ENCODE measurements at regions not wholly inside any gene's neighbourhood (a gene's known extent, or its start where the extent isn't known, plus 50 kb on each side); places are given as distances from the start of the nearest gene placed in this dataset.

DNA sequence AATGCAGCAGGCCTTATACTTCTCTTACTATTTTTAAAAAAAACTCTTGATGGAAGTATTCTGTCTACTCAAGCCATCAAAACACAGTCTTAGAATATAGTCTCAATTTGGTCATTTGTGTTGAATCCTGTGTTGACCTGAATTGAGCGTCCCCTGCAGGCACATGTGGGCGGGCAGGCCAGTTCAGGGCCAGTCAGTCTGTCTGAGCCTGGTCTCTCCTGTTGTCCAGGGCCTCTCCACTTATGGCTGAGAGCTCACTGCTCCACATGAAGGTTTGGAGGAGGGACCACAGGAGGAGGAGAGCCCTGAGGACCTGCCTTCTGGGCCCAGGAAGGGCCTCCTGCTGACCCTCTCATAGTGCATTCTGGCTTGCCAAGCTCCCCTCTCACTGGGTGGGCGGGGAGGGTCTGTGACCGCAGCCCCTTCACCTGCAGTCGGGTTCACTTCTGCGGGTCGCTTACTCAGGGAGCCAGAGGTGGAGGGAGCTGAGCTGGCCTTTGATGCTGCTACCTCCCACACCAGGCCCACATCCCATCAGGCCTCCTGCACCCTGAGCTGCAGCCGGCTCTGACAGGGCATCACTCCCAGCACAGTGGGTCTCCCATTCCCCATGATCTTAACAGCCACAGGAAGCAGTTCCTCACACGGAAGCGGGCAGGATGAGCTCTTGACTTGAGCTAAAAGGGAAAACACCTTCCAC lies 178.2 kb upstream of the S1PR3 start:
- no peak for DNase-seq (ENCODE audit: low read depth)

DNA sequence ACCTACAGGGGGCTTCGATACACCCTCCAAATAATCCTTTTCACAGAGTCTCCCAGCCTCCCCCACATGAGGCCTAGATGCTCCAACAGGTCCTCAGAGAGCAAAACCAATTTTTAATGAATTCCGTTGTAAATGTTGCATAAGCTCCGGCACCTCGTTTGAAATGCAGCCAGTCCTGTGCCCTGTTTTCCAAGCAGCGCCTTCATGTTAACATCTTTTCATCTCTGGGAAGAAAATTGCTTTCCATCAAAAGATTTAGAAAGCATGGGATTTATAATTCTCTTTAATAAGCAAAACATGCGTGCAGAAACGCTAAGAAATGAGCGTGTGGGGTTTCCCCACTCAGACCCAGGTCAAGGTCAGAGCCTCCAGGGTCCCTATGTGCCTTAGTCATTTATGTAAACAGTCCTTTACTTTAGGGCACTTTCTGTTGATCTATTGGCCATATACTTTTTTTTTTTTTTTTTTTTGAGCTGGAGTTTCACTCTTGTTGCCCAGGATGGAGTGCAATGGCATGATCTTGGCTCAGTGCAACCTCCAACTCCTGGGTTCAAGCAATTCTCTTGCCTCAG lies 177.5 kb upstream of the S1PR3 start:
- DNase-seq (ENCODE audit: low read depth): no peak

DNA sequence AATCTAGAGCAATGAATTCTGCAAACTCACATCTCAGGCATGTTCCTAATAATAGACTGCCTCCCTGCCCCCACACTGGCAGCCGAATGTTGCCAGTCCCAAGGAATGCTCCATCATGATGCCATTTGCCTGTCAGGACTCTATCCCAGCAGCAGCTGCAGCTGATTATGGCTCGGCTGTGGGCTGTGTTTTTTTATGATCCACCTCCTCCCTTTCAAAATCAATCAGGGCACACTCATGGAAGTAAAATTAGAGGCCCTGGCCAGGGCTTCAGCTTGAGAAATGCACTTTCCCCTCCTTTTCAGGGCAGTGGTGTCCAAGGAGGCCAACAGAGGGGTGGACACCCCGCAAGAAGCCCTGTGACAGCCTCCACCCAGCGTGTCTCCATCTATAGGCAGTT lies 176.7 kb upstream of the S1PR3 start:
- DNase-seq (ENCODE audit: low read depth): peak; percentile 96

DNA sequence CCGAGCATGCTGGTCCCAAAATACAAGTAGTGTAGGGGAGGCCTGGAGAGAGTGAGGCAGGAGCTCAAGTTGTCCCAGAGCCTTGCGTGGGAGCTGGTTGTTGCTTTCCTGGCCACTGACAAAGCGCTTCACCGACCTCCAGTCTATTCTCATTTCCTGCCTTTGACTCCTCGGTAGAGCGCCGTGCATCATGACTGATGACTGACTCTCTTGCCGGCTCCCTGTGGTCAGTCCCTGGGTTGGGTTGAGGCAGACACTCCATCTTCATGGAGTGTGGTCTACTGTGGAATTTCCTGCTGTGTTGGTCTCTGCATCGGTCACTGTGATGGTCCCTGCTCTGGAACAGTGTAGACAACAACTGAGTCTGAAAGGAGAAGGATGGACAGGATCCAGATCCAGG lies 175.1 kb upstream of the S1PR3 start:
- DNase-seq (ENCODE audit: low read depth): peak; percentile 67

DNA sequence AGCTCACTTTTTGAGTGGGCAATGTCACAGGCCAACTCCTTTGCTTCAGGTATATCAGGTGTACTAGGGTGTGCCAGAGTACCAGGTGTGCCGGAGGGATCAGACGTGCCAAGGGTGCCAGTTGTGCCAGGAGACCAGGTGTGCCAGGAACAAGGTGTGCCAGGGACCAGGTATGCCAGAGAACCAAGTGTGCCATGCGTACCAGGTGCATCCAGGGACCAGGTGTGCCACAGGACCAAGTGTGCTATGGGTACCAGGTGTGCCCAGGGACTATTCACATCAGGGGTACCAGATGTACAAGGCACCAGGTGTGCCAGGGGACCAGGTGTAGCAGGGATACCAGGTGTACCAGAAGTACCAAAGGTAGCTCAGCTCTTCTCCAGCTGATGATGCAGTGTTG lies 174.7 kb upstream of the S1PR3 start:
- DNase-seq (ENCODE audit: low read depth): no peak

DNA sequence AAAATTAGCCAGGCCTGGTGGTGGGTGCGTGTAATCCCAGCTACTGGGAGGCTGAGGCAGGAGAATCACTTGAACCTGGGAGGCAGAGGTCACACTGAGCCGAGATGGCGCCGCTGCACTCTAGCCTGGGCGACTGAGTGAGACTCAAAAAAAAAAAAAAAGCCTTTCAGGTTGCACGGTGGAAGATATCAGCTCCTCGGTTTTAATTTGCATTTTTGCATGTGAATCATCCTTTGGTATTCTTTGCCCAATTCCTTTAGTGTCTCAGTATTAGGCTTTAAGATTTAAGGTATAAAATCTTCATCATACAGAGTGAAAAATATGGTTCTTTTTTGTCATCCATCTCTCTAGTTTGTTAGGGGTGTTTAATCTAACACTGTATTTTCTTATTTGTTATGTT lies 173.6 kb upstream of the S1PR3 start:
- DNase-seq (ENCODE audit: low read depth): no peak

DNA sequence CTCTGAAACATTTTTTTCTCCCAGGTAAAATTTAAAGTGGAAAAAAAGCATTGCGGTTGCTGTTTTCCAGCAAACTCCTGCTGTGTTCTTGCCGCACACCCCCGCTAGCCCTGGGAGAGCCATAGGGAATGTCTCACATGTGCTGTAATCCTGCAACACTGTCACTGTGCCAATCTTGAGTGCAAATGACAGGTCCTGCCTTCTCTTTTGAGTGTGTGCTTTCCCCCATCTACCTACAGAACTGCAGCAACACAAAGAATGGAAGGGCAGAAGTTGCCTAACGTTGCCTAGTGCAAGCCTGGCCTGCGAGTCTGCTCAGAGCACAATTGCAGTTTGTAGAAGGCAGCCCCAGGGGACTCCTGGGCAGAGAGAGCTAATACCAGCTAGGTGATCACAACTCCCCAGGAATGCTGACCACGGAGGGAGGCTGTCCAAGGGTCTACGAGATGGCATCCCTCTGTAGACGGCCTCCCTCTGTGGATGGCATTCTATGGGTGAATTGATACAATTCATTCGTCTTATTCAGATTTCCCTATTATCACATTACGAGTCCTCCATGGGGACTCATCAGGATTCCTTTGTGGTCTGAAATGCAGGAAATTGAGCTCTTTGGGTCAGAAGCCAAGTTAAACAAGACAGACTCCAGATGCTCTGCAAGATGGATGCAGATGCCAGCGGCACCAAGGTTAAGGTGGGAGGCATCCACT lies 172.6 kb upstream of the S1PR3 start:
- DNase-seq (ENCODE audit: low read depth): peak; percentile 68

DNA sequence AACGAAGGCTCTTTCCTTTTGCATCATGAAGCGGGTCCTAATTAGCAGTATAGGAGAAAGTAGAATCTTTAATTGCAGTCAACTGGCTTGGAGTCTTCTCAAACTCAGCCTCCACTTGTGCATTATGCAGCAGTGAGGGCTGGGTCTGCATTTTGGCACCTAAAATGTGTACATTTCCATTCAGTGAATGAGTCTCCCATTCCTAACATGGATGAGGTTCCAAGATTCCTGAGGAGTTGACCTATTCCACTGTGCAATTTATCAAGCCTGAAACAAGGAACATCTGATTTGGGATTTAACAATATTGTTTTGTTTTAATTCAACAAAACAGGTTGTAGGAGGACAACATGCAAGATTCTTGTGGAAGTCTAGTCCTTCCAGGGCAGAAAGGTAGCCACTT lies 171.8 kb upstream of the S1PR3 start:
- no peak for DNase-seq (ENCODE audit: low read depth)

DNA sequence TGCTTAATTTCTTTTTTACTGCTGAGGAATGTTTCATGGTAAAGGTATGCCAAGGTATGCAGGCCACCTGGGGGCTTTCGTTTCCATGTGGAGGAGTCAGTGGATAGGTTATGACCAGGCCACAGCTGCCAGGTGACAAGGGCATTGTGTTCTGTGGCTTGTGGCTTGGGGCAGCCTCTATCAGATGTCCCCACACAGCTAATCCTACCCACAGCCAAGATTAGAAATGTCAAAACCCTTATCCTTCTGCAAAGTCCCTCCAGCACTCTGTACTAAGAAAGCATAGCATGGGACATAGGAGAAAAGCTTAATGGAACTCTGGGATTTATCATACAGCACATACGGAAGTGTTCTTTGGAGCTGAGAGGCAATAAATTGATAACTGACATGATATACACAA lies 171.2 kb upstream of the S1PR3 start:
- DNase-seq (ENCODE audit: low read depth): peak; percentile 83

DNA sequence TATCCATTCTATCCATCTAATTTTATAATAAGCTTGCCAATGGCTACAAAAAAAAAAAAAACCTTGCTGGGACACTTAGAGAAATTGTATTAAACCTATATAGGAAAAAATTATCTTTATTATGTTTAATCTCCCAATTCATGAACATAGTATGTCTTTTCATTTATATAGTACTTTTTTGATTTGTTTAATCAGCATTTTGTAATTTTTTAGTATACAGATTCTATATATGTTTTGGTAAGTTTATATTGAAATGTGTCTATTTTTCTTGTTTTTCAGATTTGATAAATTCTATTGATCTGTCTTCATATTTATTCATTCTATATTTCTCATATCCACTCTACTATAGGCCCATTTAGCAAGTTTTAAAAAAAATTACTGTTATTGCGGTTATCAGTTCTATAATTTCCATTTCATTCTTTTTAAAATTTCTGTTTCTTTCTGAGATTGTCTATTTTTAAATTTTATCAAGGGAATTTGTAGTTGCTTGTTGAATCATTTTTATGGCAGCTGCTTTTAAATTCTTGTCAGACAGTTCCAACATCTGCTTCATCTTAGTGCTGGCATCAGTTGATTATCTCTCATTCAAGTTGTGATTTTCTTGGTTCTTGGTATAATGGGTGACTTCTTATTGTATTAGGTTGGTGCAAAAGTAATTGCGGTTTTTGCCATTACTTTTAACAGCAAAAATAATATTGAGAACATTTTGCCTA lies 170.1 kb upstream of the S1PR3 start:
- peak; percentile 26 for DNase-seq (ENCODE audit: low read depth)

DNA sequence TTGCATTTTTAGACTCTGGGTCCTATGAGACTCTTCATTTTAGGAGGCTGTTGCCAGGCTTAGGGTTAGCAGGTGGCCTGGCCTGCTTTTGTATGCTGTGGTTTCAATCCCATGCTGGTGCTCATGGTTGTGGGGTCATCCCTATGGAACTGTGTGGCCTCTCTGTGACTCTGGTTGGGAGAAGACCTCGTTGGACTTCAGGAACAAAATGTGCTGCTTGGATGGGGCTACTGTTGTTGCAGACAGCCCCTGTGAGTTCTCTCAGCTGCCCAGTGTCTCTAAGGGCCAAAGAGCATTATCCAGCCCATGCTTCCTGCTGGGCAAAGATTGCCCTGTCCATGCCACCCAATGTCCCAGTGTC lies 169.5 kb upstream of the S1PR3 start:
- peak; percentile 56 for DNase-seq (ENCODE audit: low read depth)

DNA sequence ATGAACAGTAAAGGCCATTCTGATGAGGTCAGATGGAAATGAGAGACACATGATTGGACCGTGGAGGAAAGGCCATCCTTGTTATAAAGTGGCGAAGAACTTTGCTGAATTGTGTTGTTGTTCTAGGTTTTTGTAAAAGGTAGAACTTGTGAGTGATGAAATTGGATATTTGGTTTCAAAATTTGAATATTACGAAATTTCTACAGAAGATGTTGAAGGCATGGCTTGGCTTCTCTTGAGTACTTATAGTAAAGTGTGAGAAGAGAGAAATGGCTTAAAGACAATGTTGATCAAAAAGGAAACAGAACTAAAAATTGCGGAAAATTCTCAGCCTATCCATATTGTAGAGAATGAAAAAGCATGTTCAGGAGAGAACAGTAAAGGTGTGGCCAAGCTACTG lies 166.6 kb upstream of the S1PR3 start:
- DNase-seq (ENCODE audit: low read depth): no peak

DNA sequence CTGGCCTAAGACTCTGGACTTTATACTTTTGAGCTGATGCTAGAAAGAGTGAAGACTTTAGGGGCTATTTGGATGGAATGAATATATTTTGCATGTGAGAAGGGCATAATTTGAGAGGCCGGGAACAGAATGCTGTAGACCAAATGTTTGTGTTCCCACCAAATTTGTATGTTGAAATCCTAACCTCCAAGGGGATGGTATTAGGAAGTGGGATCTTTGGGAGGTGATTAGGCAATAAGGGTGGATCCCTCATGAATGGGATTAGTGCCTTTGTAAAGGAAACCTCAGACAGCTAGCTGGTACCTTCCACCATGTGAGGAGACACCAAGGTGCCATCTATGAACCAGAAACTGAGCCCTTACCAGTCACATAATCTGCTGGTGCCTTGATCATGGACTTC lies 165.1 kb upstream of the S1PR3 start:
- no peak for DNase-seq (ENCODE audit: low read depth)

DNA sequence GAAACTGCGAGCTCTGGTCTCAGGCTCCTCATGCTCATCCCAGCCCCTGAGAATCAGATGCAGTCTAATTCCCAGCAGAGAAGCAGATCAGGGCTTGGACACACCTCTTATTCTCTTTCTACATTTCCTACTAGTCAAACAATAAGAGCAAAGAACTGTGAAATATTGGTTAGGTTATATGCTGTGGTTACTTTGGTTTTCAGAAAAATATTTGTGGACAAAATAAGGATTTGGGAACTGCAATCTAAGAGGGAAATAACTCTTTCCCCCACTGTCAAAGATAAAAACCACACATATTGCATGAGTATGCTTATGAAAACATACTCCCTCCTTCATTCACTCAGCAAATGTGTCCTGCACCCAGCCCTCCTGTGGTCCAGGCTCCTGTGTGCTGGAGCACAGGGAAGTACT lies 164.5 kb upstream of the S1PR3 start:
- DNase-seq (ENCODE audit: low read depth): peak; percentile 33

DNA sequence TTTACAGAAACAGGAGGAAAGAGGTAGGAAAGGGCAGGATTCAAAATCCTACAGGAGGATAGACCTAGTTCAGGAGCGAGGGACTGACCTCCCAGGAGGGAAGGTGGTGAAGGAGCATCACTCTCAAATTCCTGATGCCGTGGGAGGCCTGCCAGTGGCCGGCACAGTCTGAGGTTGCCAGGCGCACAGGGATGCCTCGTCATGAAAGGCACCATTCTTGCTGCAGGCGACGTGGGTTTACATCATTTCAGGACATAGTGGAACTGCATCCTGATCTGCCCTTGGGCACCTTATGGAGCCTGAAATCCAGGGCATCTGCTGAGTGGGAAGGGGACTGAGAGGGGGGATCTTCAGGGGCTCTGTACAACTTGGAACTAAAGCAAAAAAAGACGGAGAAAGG lies 163.2 kb upstream of the S1PR3 start:
- DNase-seq (ENCODE audit: low read depth): no peak

DNA sequence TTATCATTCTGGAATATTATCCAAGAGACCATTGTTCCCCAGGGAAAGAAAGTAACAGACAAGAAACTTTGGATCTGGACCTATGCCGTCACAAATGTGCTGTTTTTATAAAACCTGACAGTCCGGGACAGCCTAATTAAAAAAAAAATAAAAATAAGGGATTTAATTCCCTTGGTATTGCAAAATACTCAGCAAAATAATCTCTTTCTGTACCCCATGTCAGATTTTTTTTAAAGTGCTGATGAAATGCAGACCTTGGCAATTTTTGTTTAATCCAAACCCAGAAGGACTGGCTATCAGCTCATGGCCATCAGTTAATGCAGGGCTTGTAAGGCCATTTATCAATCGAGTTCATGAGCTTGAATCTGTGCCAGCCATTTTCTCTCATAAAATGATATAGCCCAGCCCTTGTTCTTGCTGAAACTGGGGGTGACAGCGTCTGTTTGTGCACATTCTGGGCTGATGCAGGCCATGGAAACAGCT lies 162.7 kb upstream of the S1PR3 start:
- no peak for DNase-seq (ENCODE audit: low read depth)

DNA sequence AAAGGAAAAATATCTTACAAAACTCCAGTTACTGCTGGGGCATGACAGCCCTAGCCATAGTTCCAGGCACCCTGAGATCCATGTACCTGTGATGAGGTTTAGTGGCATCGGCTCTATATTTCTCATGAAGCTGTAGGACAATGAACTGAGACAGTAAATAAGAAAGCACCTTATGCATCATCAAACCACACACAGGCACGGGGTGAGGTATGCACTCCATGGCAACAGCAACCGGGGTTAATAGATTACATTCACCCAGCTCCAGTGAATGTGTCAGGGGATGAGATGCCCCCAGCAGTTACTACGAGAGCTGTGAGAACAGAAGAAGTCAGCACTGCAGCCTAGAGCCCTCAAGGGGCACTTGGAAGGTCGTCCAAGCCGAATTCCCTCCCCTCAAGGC lies 162.0 kb upstream of the S1PR3 start:
- DNase-seq (ENCODE audit: low read depth): no peak

DNA sequence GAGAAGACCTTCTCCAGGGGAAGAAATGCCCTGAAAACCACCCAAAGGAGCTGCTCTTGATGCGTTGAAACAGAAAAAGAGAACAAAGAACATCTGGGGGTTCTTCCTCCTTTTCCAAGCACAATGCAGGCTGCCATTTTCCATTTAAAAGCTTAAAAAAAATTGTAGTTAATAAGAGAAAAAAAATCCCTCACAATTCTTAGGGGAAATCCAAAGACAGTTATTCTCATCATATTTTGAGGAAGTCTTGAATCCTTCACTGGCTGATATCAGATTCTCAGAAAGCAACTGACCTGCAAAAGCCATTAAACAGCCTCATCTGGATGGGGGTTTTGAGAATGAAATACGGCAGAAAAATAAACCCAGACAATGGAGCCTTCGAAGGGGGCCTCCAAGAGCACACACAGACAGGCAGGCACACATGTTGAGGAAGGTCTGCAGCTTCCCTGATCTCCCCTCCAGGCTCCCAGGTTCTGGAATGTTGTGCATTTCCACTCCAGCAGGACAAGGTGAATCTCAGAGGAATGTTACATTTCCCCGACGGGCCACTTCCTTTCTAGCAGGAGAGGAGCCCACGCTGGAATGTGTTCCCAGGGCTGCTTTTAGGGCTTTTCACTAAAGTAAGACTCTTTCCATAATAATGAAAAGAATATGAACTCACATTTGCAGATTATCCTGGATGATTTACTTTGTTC lies 159.4 kb upstream of the S1PR3 start:
- no peak for DNase-seq (ENCODE audit: low read depth)

DNA sequence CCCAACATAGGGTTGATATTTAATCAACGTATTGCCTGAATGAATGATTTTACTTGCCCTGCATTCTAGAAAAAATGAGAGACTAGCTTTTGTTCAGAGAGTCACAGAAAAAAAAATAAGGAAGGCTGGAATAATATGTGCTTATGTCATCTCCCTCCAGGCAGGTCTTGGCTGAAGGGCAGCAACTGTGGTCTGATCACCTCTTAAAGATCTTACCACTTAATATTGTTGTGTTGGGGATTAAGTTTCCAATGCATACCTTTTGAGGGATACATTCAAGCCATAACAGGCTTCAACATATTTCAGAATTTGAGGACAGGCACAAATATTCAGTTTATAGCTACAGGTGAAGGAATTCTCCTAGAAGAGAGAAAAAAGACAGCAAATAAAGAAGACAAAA lies 157.3 kb upstream of the S1PR3 start:
- no peak for DNase-seq (ENCODE audit: low read depth)

DNA sequence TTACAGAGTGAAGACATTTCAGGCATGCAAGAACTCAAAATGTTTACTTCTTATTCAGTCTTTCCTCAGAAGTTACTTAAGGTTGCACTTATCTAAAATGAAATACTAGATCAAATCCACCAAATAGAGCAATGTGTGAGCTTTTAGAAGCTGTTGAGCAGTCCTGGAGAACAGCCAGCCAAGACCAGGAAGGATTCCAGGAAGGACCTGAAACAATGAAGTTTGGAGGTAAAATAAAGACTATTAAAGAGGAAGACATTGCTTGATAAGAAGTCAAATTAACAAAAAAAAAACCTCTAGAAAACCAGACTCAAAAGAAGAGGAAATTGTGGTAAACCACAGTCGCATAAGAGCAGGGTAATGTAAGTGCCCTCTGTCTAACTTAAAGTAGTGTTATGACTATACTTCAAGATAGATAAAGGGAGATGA lies 156.2 kb upstream of the S1PR3 start:
- DNase-seq (ENCODE audit: low read depth): no peak

DNA sequence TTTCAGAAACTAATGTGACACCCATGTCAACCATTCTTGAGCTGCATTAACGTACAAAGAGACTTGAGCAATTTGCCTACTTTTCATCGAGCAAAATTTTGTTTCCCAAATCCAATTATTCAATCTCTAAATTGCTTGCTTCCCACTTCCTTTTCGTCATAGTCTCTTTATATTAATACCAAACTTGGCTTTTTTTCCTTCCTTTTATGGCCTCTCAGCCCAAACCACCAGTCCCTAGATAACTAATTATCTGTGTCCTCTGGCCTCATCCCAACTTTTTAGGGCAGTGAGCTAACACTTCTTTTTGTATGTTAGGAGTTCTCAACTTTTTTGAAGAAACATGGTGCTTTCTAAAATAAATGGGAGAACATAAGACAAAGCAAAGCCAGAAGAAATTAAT lies 155.5 kb upstream of the S1PR3 start:
- no peak for DNase-seq (ENCODE audit: low read depth)

DNA sequence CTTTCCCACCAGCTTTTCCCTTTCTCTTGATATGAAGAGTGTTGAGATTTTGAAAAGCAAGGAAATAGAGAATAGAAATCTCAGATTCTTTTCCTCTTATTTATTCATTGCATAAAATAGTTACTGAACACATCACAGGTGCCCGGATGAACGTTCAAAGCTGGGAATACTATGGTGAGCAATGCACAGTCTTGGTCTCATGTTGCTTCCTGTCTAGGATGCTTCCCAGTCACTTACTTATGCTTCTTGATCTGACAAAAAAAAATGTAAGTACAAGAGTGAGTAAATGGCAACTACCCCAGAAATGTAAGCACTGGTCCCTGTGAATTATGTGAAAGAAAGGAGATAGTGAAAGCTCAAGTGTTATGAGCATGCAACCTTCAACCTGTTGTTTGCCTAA lies 153.5 kb upstream of the S1PR3 start:
- no peak for DNase-seq (ENCODE audit: low read depth)
